Suprapubic skin (tissue), 4 donors: ENCODE measurements at regions not wholly inside any gene's neighbourhood (a gene's known extent, or its start where the extent isn't known, plus 50 kb on each side); places are given as distances from the start of the nearest gene placed in this dataset.
"Not testable (repeated sequence)": the region's sequence is repeated elsewhere in the genome, so short reads cannot be mapped to it uniquely, and the experiment has no call there.

Experiments
- CTCF ChIP-seq, 2 donors: fragments of 200-600 bp in 1 of 2; fragments of 450-650 bp in 1 of 2; sonication (generic) in 1 of 2; IDR thresholded peaks; one replicate each; pipeline ENCODE4 v1.5.1; 2016 to 2019; ENCODE audit warnings: antibody characterized with exemption in 2 of 2, mild to moderate bottlenecking in 1 of 2, moderate library complexity in 1 of 2
- EP300 ChIP-seq: sonication (generic); formaldehyde crosslinking; IDR thresholded peaks from one replicate; pipeline ENCODE4 v1.6.1; 2017; ENCODE audit warnings: antibody characterized with exemption
- POLR2A ChIP-seq, 2 donors: fragments of 450-650 bp; IDR thresholded peaks; one replicate each; pipeline ENCODE4 v1.6.1; 2017; ENCODE audit warnings: antibody characterized with exemption in 2 of 2, mild to moderate bottlenecking in 2 of 2, moderate library complexity in 2 of 2
- POLR2AphosphoS5 ChIP-seq, 3 donors: sonication (generic); formaldehyde crosslinking; IDR thresholded peaks; one replicate each; pipeline ENCODE4 v1.6.1; 2017; ENCODE audit warnings: antibody characterized with exemption in 3 of 3

GRCh38 chr19:21614776-21615175 lies 109.4 kb downstream of the ZNF429 start:
- not testable (repeated sequence) for TF ChIP-seq EP300; CTCF (IDR thresholded peaks at IDR 0.05); POLR2A (IDR thresholded peaks at IDR 0.05); POLR2AphosphoS5 (IDR thresholded peaks at IDR 0.05)
